Activated CD8-positive, alpha-beta memory T cell treated with anti-CD3 and anti-CD28 coated beads, Interleukin-2, amount 50 U/mL, for 24 hours (primary cell): ENCODE measurements at regions not wholly inside any gene's neighbourhood (a gene's known extent, or its start where the extent isn't known, plus 50 kb on each side); places are given as distances from the start of the nearest gene placed in this dataset.

ENCODE experiments used
- DNase-seq: peaks from one replicate; pipeline ENCODE4 v3.0.0-alpha.2; 2020; ENCODE audit errors: extremely low read depth

- no peak for DNase-seq
These were observed 1045.7 kb upstream of the CELF4 start for GRCh38 chr18:38611036-38611964.

GRCh38 chr18:38606841-38607240 lies 1041.2 kb upstream of the CELF4 start:
- DNase-seq: no peak

- DNase-seq: no peak
These were observed 1036.7 kb upstream of the CELF4 start for GRCh38 chr18:38602341-38602740.

- no peak for DNase-seq
These were observed 1022.0 kb upstream of the CELF4 start for GRCh38 chr18:38587571-38587970.

GRCh38 chr18:38586327-38586726 lies 1020.7 kb upstream of the CELF4 start:
- DNase-seq: no peak

- DNase-seq: no peak
These were observed 1014.2 kb upstream of the CELF4 start for GRCh38 chr18:38579764-38580163.

- DNase-seq: no peak
These were observed 1011.3 kb upstream of the CELF4 start for GRCh38 chr18:38576916-38577315.

GRCh38 chr18:38576349-38576748 lies 1010.8 kb upstream of the CELF4 start:
- DNase-seq: no peak

- DNase-seq: no peak
These were observed 1010.0 kb upstream of the CELF4 start for GRCh38 chr18:38575648-38576047.

GRCh38 chr18:38575023-38575422 lies 1009.4 kb upstream of the CELF4 start:
- no peak for DNase-seq

- no peak for DNase-seq
These were observed 1007.0 kb upstream of the CELF4 start for GRCh38 chr18:38572554-38573111.

- no peak for DNase-seq
These were observed 1006.1 kb upstream of the CELF4 start for GRCh38 chr18:38571651-38572050.

GRCh38 chr18:38565513-38565912 lies 999.9 kb upstream of the CELF4 start:
- no peak for DNase-seq

- DNase-seq: no peak
These were observed 997.9 kb upstream of the CELF4 start for GRCh38 chr18:38563396-38563980.

- DNase-seq: no peak
These were observed 991.4 kb upstream of the CELF4 start for GRCh38 chr18:38557006-38557405.

GRCh38 chr18:38552732-38553321 lies 987.2 kb upstream of the CELF4 start:
- no peak for DNase-seq

GRCh38 chr18:38551881-38552280 lies 986.3 kb upstream of the CELF4 start:
- DNase-seq: no peak

- no peak for DNase-seq
These were observed 979.5 kb upstream of the CELF4 start for GRCh38 chr18:38545071-38545470.

- DNase-seq: no peak
These were observed 974.3 kb upstream of the CELF4 start for GRCh38 chr18:38539856-38540255.

GRCh38 chr18:38539371-38539770 lies 973.8 kb upstream of the CELF4 start:
- DNase-seq: no peak

- no peak for DNase-seq
These were observed 968.5 kb upstream of the CELF4 start for GRCh38 chr18:38534073-38534472.

- DNase-seq: no peak
These were observed 961.3 kb upstream of the CELF4 start for GRCh38 chr18:38526922-38527321.

- DNase-seq: no peak
These were observed 959.4 kb upstream of the CELF4 start for GRCh38 chr18:38525039-38525438.
